ENCODE measurements at regions not wholly inside any gene's neighbourhood (a gene's known extent, or its start where the extent isn't known, plus 50 kb on each side); places are given as distances from the start of the nearest gene placed in this dataset.

DNA sequence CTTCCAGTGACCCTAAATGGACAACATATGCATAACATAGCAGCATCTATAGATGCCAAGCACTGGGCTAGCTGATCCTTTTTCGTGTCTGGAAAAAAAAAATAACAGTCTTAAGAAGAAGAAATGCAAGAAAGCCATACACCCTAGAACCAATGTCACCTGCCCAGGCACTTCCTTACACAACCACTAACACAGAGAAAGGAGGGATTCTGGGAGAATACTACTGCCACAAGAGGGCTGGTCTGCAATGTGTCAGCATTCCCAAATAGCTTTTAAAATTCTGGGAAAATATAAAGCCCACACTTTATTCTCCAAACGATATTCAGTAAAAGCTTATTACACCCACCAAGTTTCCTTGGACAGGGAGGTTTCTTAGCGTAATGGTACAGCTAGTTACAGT lies 271.2 kb downstream of the TBL1XR1 start:
- Histone ChIP-seq H3K27me3 (no peaks in the 10 kb centered on the region), H3K36me3 (no peaks in the 10 kb centered on the region), H3K4me1 (peaks cover 16% of the 10 kb centered on the region), H3K9me3 (0 out of 2 replicates have a peak, but pooled peaks cover 5% of the 10 kb centered on the region), H3K4me2 (peak overlapping the region; percentile 54), H3K9ac (no peak overlapping the region), H3K4me3 (no peak overlapping the region), H4K20me1 (no peaks in the 10 kb centered on the region), H3K27ac (no peak overlapping the region)
- no peak for TF ChIP-seq Cebpa-rat (IDR thresholded peaks at IDR 0.05)

DNA sequence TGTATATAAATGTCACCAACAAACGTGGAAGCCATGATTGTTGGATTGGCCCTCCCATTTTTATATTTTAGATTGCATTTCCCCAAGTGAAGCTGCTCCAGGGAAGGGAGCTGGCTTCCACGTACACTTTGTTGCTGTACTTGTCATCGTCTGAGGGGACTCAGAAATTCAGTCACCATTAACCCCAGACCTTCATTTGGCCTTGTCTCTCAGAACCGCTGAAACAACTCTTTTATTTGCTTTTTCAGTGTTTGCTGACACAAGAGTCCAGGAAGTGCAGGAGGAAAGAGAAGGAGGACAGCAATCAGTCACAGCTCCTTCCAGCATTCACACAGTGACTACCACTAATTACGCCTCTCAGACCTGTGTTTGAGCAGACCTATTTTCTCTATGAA lies 276.5 kb downstream of the TBL1XR1 start:
- no peaks in the 10 kb centered on the region for H3K36me3 ChIP-seq
- H3K27ac ChIP-seq = no peak overlapping the region
- no peak for TF ChIP-seq Cebpa-rat (IDR thresholded peaks at IDR 0.05)
- H3K27me3 ChIP-seq = no peaks in the 10 kb centered on the region
- H3K4me3 ChIP-seq = no peak overlapping the region
- H3K4me1 ChIP-seq = no peaks in the 10 kb centered on the region
- H3K9me3 ChIP-seq = 0 out of 2 replicates have a peak, but pooled peaks cover 5% of the 10 kb centered on the region
- no peaks in the 10 kb centered on the region for H4K20me1 ChIP-seq
- H3K9ac ChIP-seq = no peak overlapping the region
- no peak overlapping the region for H3K4me2 ChIP-seq

DNA sequence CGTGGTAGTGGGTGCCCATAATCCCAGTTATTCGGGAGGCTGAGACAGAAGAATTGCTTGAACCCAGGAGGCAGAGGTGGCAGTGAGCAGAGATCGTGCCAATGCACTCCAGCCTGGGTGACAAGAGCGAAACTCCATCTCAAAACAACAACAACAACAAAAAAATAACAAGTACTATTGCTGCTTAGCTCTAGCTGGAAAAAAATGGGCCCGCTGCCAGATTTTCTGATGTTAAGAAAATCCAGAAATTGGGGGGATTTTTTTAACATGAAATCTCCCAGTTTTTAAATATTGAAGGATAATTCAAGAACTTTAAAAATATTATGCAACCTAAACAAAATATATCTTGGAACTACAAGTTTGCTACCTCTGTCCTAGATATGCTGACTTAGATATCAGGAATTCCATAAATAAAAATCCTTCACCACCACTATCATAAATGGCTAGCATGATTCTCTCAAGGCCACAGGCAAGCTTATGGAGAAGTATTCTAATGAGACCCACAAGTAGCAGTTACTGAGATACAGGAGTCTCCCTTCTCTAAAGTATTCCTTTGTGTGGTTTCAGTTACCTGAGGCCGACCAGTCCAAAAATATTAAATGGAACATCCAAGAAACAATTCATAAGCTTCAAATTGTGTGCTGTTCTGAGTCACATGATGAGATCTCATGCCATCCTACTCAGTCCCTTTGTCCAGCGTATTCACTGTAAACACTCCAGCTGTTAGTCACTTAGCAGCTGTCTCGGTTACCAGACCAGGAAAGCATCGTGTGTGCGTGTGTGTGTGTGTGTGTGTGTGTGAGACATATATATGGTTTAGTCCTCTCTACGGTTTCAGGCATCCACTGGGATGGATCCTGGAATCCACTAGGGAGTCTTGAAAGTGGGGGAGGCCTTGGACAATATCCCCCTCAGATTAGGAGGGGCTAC lies 277.2 kb downstream of the TBL1XR1 start:
- Histone ChIP-seq H3K27me3 (no peaks in the 10 kb centered on the region), H3K4me3 (no peak overlapping the region), H4K20me1 (no peaks in the 10 kb centered on the region), H3K9ac (no peak overlapping the region), H3K9me3 (0 out of 2 replicates have a peak, but pooled peaks cover 5% of the 10 kb centered on the region), H3K4me1 (no peaks in the 10 kb centered on the region), H3K36me3 (no peaks in the 10 kb centered on the region), H3K4me2 (no peak overlapping the region), H3K27ac (no peak overlapping the region)
- no peak for TF ChIP-seq Cebpa-rat (IDR thresholded peaks at IDR 0.05)

DNA sequence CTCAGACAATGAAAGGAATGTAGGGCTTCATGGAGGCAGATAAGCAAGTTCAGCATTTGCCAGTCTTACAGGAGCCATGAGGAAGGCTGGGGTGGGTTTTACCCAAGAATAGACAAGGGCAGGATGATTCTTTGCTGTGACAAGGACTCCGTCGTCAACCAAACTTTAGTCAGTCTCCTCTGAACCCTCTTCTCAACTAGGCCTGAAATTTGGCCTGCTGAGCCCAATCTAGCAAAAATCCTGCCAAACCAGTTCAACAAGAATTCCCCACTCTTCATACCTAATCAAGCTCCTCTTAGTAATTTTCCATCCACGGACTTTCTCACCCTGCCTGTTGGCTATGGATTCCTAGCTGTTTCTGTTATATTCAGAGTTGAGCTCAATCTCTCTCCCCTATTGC lies 280.5 kb downstream of the TBL1XR1 start:
- Histone ChIP-seq H3K9ac (no peak overlapping the region), H3K4me1 (no peaks in the 10 kb centered on the region), H3K27ac (no peak overlapping the region), H3K4me3 (no peak overlapping the region), H3K9me3 (no peaks in the 10 kb centered on the region), H3K4me2 (no peak overlapping the region), H3K36me3 (no peaks in the 10 kb centered on the region), H4K20me1 (no peaks in the 10 kb centered on the region), H3K27me3 (no peaks in the 10 kb centered on the region)
- TF ChIP-seq Cebpa-rat (IDR thresholded peaks at IDR 0.05) = no peak

DNA sequence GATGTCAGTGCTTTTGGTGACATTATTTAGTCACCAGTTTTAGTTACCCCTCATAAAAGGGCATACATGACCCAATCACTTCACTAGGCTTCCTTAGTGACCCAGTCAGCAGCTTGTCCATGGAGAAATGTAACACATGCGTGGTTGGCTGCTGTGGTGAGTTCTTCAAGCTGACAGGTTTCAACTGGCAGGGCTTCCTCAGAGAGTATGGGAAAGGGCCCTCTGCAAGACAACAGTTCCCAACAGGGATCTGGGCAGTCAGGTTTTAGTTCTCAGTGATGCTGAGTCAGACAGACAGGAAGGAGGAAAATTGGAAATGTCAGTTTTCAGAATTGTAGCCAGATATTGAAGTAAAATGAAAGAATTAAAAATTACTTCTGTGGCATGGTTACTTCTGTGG lies 282.5 kb downstream of the TBL1XR1 start:
- H3K4me1 ChIP-seq = no peaks in the 10 kb centered on the region
- no peaks in the 10 kb centered on the region for H3K9me3 ChIP-seq
- no peaks in the 10 kb centered on the region for H4K20me1 ChIP-seq
- no peaks in the 10 kb centered on the region for H3K27me3 ChIP-seq
- TF ChIP-seq Cebpa-rat (IDR thresholded peaks at IDR 0.05) = no peak
- no peaks in the 10 kb centered on the region for H3K36me3 ChIP-seq
- H3K4me2 ChIP-seq = no peak overlapping the region
- H3K9ac ChIP-seq = no peak overlapping the region
- H3K27ac ChIP-seq = no peak overlapping the region
- H3K4me3 ChIP-seq = no peak overlapping the region

DNA sequence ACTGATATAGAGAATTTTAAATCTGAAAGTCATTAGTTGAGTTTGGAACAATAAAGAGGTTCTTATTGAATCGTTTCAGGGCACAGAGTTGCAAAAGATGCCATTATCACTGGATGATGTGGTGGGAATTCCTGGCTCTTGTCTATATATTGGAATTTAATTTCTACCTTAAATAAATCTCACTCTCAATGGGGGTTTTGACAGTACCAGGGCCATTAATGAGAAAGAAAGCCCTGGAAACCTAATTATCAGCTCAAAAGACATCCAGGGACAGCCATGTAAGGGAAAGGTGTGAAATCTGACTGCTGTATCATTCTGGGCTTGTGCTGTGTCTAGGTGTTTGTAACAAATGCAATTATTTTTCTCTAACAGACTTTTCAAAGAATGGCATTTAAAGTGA lies 285.7 kb downstream of the TBL1XR1 start:
- no peak overlapping the region for H3K4me3 ChIP-seq
- no peak for TF ChIP-seq Cebpa-rat (IDR thresholded peaks at IDR 0.05)
- no peak overlapping the region for H3K27ac ChIP-seq
- no peaks in the 10 kb centered on the region for H3K9me3 ChIP-seq
- no peaks in the 10 kb centered on the region for H3K4me1 ChIP-seq
- H3K27me3 ChIP-seq = no peaks in the 10 kb centered on the region
- H3K4me2 ChIP-seq = no peak overlapping the region
- no peak overlapping the region for H3K9ac ChIP-seq
- no peaks in the 10 kb centered on the region for H4K20me1 ChIP-seq
- H3K36me3 ChIP-seq = no peaks in the 10 kb centered on the region

DNA sequence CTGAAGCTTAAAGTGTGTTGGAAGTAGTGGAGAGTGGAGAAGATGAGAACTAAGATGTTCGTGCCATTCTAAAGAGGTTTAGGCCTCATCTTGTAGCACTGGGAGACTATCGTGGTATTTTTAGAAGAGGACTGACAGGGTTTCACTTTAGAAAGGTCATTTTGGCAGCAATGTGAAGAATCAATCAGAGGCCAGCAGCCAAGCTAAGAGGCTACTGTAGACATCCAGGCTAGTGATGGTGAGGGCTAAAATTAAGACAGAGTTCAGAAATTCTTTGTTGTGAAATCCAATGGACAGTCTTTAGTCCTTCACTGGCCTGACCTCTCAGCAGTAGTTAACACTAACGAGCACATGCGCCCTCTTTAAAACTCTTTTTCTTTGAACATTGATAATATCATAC lies 288.2 kb downstream of the TBL1XR1 start:
- Histone ChIP-seq H3K9ac (no peak overlapping the region), H3K4me1 (no peaks in the 10 kb centered on the region), H4K20me1 (no peaks in the 10 kb centered on the region), H3K4me2 (no peak overlapping the region), H3K4me3 (no peak overlapping the region), H3K27ac (no peak overlapping the region), H3K27me3 (no peaks in the 10 kb centered on the region), H3K9me3 (no peaks in the 10 kb centered on the region), H3K36me3 (no peaks in the 10 kb centered on the region)
- no peak for TF ChIP-seq Cebpa-rat (IDR thresholded peaks at IDR 0.05)

DNA sequence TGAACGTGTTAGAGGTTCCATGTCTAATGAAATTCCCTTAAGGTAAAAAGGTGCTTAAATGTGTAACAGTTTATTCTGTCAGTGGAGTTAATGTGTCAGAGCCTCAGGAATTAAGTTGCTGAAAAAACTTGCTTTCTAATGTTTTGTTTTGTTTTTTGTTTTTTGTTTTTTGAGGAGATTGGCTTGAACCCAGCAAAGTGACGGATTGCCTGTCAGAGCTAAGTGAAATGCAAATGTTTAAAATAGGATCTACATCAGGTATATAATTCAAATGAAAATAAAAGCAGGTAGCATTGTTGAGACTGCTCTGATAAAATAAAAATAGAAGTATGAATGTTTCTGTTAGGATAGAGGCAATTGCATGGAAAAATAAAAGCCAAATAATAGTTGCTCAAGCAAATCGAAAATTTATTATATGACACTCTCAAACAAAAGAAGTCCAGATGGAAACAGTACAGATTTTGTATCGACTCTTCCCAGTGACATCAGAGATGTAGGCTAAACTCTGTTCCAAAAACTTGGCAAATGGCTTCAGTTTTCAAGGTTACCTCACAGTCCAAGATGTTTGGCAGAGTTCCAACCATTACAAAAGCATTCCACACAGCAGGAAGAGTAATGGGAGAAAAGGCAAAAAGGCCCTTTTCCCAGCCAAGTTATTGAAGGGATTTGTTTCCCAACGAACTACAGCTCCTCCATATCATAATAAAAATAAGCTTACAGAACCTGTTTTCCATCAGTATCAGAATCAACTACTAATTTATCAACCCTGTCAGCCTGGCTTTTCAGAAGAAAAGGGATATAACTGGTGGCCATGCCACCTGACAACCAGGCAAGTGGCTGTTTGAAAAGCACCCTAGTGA lies 291.0 kb downstream of the TBL1XR1 start:
- H3K4me3 ChIP-seq = no peak overlapping the region
- H4K20me1 ChIP-seq = no peaks in the 10 kb centered on the region
- H3K36me3 ChIP-seq = no peaks in the 10 kb centered on the region
- H3K4me2 ChIP-seq = no peak overlapping the region
- no peaks in the 10 kb centered on the region for H3K9me3 ChIP-seq
- no peaks in the 10 kb centered on the region for H3K27me3 ChIP-seq
- no peak for TF ChIP-seq Cebpa-rat (IDR thresholded peaks at IDR 0.05)
- no peak overlapping the region for H3K9ac ChIP-seq
- no peak overlapping the region for H3K27ac ChIP-seq
- no peaks in the 10 kb centered on the region for H3K4me1 ChIP-seq

DNA sequence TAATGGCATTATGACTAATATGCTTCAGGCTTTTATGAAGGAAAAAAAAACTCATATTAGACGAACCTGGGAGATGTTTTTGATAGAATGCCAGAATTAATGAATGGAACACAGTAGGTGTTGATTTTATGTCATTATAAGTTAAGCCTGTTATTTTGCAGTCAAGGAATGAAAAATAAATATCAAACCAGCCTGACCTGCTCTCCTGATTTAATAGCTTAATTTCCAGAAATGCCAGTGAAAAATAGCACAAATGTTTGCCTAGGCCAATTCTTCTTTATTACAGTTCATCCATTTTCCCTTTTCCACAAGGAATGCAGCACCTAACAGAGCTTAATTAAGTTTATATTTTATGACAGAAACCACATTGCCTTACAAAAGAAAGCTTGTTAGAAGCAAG lies 292.0 kb downstream of the TBL1XR1 start:
- H3K4me3 ChIP-seq = no peak overlapping the region
- no peaks in the 10 kb centered on the region for H3K4me1 ChIP-seq
- H4K20me1 ChIP-seq = no peaks in the 10 kb centered on the region
- no peak overlapping the region for H3K9ac ChIP-seq
- no peaks in the 10 kb centered on the region for H3K27me3 ChIP-seq
- no peaks in the 10 kb centered on the region for H3K9me3 ChIP-seq
- H3K36me3 ChIP-seq = no peaks in the 10 kb centered on the region
- TF ChIP-seq Cebpa-rat (IDR thresholded peaks at IDR 0.05) = no peak
- H3K4me2 ChIP-seq = no peak overlapping the region
- no peak overlapping the region for H3K27ac ChIP-seq

DNA sequence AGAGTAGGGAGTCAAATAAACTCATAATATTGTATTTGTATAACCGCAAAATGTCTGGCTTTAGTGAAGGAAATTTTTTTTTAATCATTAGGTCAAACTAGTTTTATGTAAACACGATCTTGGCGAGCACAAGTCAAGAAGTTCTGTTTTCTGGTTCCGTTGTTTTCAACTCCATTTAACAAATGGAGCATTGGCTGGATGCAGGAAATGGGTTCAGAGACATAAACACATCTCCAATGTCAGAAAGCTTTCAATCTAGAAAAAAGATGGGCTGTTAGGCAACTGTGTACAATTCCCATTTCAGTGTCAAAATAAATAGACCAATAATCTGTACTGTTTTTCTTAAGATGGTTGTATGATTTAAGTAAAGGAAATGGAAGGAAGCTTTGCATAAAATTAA lies 292.8 kb downstream of the TBL1XR1 start:
- no peaks in the 10 kb centered on the region for H3K9me3 ChIP-seq
- H3K36me3 ChIP-seq = no peaks in the 10 kb centered on the region
- H3K4me3 ChIP-seq = no peak overlapping the region
- TF ChIP-seq Cebpa-rat (IDR thresholded peaks at IDR 0.05) = no peak
- H3K27ac ChIP-seq = no peak overlapping the region
- H3K9ac ChIP-seq = no peak overlapping the region
- H4K20me1 ChIP-seq = no peaks in the 10 kb centered on the region
- no peaks in the 10 kb centered on the region for H3K27me3 ChIP-seq
- H3K4me1 ChIP-seq = no peaks in the 10 kb centered on the region
- H3K4me2 ChIP-seq = no peak overlapping the region
